CD4-positive, alpha-beta T cell treated with Interleukin-15 for 4 hours (primary cell): ENCODE measurements at regions not wholly inside any gene's neighbourhood (a gene's known extent, or its start where the extent isn't known, plus 50 kb on each side); places are given as distances from the start of the nearest gene placed in this dataset.
"Not testable (repeated sequence)": the region's sequence is repeated elsewhere in the genome, so short reads cannot be mapped to it uniquely, and the experiment has no call there.

ENCODE experiments used
- DNase-seq: peaks from one replicate; pipeline ENCODE4 v3.0.0-alpha.2; 2020; ENCODE audit warnings: low spot score

DNA sequence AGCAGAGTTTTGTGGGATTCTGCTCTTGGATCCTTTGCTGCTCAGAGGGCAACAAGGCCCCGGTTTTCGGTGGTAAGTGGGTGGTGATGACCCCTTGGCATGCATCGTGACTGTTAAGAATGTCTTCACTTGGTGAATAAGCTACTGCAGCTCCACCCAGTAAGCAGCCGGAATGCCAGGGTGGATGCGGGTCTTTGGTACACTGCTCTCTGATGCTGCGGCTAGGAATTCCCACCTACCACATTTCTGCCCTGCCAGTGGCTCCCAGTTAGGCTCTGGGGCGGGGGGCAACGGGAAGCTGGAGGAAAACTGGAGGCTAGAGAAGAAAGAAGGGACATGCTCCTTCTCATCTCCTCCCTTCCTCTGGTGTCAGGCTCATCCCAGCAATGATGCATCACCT lies 180.4 kb upstream of the GALNT2 start:
- no peak for DNase-seq

DNA sequence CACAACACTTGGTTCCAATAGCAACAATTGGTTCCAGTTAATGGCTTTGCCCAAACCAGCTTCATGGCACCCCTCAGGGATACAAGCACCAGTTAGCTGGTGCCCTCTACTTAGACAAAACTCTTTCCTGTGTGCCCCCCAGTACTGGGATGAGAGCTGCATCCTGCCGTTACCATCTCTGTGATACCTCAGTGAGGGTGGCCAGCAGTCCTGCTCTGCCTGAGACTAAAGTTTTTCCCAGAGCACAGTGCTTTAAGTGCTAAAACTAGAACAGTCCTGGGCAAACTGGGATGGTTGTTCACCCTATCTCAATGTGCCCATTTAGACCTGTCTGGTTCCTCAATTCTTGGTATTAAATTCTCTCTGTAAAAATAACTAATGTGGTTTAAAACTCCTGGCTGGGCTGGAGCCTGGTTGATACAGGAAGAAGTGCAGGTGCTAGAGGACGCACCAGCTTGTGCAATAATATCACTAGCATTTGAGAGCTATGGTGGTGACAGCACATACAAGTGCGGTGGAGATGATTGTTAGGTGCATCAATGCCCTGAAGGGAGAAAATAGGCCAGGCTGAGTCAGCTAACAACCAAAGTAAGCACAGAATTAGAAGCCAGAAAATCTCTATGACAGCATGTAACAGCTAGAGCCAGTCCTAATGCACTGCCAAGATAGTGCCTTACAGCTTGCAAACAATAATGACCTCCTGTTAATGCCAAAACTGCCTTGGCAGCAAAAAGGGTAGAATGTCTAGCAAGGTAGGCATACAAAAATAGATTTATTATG lies 179.8 kb upstream of the GALNT2 start:
- no peak for DNase-seq

DNA sequence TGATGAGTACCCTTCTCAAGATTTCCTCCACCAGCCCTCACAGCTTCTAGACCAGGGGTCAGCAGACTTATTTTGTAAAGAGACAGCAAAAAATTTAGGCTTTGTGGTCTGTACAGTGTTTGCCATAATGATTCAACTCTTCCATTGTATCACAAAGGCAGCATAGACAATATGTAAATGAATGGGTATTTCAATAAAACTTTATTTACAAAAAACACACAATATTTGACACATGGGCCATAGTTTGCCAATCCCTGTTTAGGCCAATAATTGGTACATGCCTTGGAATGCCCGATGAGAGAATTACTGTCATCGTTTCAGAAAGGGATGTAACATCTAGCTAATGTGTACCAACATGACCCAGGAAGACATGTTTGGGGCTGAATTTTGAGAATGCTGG lies 178.9 kb upstream of the GALNT2 start:
- DNase-seq = no peak

DNA sequence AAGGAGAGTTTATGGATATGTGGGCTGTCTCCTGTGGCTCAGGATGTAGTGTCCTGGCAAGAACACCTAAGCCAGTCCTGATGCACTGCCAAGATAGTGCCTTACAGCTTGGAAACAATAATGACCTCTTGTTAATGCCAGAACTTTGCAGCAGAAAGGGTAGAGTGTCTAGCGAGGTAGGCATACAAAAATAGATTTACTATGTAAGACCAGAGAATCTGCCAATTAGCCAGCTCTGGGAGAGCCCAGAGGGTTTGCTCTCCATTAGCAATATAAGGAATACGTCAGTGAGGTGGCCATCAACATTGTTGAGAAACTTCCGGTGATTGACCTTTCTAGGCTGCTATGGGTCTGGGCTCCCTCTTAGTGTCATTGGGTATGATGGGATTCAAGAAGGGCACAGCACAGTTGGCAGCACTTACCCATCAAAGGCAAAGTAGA lies 178.5 kb upstream of the GALNT2 start:
- no peak for DNase-seq

DNA sequence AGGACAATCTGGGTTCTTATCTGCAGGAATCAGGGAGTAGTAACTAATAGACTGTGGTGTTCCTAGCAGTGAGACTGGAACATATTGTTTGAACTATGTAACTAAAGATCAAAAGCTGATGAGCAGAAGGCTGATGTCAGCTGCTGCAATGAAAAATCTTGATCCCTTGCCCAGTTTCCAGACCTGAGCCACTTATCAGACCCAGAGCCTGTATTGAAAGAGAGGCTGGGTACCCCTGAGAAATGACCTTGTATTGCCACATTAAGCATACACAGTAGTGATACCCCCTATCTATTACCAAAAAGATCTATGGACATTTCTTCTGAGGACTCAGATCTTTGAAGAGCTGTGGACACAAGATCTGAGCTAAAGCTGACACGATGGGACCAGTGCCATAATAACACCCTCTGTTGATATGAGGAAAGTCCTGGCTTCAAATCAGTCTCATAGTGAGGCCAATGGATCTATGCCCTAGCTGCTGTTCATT lies 178.0 kb upstream of the GALNT2 start:
- DNase-seq = no peak

DNA sequence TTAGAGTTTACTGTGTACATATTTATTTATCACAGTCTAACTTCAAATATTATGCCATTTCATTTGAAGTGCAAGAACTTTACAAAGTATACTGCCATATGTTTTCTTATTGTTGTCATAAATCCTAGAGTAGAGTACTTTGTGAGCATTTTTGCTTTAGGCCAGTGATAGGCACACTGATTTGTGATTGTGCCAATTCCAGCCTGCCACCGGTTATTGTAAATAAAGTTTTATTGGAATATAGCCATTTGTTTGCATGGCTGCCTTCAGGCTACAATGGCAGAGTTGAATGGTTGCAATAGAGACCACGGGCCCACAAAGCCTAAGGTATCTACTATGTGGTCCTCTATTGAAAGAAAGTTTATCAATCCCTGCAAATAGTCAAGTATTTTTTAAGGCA lies 175.8 kb upstream of the GALNT2 start:
- DNase-seq = no peak

DNA sequence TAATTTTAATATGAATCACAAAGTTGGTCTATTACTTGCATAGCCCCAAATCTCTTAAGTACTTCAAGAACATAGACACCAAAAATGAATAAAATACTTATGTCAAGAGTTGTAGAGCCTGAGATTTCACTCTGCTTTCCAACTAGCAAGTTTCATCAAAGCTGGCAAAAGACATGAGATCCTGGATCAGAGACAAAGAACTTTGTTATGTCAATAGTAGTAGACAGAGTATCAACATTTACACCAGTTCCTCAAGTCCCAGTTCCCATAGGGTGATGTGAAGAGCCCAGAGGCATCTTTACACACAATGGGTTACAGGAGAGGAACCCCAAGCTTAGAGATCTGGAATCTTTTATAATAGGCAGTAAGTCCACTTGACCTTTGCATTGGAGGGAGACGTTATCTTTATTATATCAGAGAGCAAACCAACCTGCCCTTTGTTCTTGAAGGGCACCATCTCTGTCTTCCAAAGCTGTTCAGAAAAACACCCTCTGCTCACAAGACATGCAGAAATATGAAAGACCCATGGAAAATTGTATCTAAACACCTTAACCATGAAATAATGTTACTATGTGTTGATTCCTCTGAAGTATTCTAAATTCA lies 174.4 kb upstream of the GALNT2 start:
- no peak for DNase-seq

DNA sequence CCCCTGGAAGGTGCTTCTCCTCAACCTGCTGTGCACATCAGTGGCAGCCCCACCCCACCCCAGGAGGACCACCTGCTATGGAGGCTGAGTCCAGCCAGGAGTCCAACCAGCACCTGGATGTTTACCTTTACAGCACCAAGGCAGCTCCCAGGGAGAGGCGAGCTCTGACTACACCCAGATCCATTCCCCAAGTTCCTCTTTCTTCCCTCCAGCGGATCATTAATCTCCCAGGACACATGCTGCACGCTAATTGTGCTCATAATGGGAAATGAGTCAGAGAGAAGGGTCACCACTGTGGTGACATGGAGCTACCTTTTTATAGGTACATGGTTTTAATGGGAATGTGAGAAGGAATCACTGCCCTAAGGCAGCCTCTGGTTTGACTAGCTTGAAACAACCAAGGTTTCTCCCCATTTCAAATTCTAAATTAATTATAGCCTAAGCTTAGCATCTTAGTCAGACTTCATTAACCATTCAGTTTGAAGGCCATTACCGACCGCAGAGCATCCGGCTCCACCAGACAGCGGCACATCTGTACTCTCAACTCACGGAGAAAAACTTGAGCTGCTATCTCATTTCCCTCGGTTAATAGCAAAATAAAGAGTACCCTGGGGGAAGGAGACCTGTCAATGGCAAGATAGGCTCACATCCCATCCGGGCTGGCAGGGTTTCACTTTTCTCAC lies 173.1 kb upstream of the GALNT2 start:
- DNase-seq = no peak

DNA sequence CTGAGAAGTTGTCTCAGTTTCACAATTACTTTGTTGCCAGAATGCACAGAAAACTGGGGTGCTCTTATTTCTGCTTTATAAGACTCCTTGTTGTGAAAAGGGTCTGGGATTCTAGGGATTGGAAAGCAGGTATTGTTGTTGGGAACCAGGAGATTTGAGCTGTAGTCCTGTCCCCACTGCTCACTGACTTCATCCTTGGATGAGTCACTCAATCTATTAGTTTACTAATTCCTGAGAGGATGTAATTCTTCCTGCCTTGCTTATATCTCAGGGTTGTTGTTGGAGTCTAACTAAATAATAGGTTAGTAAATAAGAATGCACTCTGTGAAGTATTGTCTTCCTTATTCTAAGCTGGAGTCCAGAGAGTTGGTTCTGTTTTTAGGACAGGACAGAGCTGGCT lies 172.5 kb upstream of the GALNT2 start:
- DNase-seq = no peak

DNA sequence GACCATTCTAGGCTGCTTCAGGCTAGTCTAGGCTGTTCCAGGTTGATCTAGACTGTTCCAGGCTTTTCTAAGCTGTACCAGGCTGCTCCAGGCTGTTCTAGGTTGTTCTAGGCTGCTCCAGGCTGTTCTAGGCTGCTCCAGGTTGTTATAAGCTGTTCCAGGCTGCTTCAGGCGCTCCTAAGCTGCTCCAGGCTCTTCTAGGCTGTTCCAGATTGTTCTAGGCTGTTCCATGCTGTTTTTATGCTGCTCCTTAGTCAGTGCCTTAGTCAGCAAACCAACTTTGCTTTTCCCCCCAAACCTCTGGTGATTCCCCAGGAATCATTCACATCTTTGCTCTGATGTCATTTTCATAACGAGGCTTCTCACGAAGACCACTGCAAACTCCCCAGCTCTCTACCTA lies 171.4 kb upstream of the GALNT2 start:
- DNase-seq = no peak

DNA sequence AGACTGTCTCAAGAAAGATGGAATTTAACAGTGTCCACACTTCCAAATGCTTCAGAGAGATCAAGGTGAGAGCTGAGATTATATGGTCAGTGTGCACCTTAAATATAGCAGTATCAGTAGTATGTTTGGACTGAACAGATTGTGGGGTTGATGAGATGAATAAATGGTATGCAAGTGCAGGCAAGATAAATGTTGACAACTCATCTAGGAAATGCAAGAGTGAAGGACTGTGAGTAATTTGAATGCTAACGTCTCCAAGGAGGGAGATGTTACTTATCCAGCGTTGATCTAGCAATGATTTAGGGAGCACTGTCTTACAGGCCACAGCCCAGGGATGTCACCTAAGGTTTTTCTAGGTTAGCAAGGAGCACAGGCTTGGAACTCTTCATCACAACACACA lies 170.7 kb upstream of the GALNT2 start:
- no peak for DNase-seq

DNA sequence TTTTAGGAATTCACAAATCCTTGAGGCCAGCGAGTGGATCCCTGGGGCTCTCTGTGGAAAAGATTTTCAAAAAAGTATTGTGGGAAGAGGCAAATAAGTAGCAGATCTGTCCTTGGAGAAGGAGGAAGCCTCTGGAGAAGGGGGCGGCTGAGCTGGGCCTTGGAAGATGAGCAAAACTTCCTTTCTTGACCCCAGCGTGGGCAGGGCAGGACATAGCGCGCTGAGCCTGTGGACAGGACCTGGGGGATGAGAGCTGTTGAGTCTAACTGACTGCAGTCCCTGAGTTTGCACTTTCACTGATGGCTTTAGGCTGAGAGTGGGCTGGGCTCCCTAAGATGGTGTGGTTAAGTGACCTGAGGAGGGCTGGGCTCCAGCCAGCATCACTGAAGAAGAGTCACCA lies 170.2 kb upstream of the GALNT2 start:
- no peak for DNase-seq

DNA sequence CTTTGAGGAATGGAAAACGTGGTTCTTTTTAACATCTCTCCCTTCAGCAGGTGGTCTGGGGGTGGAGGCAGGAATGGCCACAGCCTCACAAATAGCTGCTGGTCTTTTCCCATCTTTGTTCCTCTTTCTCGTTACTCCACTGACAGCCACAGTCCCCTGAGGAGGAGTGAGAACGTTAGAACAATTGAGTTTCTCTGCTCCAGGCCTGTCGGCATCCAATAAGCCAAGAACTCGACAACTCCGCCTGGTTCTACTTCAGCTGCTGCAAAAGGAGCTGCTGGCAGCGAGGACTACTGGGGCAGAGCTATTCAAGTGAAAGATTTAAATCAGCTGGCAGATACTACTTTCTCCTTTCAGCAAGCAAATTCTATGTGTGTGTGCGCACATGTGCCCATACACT lies 169.5 kb upstream of the GALNT2 start:
- no peak for DNase-seq

DNA sequence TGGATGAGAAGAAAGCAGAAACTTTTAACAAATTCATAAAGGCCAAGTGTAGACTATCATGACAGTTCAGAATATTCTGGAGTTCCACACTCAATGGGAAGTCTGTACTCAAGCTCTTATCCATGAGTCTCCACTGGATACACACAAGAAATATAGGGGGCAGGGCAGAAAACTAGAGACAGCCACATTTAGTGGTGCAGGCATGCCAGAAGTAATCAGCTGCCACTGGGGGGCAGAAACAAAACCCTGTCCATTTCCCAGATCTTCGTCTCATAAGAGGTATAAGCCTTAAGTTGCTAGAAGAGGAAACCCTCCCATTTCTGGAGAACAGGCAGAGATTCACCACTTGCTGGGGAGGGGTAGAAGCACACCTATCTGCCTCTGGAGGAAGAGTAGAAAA lies 166.8 kb upstream of the GALNT2 start:
- DNase-seq = no peak

DNA sequence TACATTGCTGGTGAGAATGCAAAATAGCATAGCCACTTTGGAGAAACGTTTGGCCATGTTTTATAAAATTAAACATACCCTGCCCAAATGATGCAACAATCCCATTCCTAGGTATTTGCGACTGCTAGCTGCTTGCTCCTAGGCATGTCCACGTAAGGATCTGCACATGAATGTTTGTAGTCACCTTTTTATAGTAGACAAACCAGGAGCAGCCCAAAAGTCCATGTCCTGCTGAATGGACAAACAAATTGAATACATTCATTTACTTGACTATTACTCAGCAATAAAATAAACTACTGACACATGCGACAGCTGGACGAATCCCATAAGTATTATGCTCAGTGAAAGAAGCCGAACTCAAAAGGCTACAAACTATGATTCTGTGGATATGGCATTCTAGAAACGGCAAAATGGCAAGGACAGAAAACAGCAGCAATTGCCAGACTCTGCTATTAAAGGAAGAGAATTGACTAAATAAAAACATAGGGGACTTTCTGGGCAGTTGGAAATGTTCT lies 161.9 kb upstream of the GALNT2 start:
- no peak for DNase-seq

DNA sequence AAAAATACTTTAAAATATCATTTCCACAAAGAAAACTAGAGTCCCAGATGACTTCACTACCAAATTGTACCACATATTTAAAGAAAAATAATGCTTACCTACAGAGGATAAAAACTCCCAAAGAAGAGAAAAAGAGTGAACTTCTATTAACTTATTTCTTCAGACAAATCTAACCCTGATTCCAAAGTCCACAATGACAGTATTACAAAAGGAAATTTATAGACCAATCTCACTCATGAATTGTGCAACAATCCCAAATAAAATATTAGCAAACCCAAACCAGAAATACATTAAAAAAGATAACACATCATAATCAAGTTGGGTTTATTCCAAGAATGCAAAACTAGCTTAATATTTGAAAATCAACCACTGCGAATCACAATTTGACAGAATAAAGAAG lies 161.4 kb upstream of the GALNT2 start:
- DNase-seq = no peak

DNA sequence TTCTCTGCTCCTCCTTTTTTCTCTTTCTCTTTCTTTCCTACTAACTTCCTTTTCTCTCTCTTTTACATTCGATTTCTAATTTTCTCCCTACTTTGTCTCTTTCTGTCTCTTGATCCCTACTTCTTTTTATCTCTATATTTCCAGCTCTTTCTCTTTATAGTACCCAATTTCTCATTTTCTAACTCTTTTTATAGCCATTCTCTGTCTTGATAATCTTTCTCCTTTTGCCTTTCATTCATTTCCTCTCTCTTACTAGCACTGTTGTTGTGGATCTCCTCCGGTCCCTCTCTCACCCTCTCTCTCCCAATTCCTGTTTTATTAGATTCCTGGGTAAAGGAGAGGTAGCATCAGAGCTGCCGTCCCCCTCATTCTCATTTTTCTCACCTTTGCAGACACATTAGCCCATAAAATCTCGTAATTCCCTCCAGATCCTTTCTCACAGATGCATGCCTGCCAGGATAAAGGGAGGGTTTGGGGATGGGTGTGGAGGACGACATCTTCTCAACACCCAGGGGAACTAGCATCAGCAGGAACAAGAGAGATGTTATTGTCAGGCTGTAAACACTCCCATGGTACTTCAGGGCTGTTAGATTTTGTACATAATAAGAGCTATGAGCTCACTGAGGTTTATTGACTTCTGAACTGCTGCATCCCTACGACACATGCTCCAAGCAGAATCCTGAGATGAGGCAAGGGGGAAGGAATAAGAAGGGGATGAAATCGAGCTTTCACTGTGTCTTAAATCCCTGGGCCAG lies 159.0 kb upstream of the GALNT2 start:
- no peak for DNase-seq

DNA sequence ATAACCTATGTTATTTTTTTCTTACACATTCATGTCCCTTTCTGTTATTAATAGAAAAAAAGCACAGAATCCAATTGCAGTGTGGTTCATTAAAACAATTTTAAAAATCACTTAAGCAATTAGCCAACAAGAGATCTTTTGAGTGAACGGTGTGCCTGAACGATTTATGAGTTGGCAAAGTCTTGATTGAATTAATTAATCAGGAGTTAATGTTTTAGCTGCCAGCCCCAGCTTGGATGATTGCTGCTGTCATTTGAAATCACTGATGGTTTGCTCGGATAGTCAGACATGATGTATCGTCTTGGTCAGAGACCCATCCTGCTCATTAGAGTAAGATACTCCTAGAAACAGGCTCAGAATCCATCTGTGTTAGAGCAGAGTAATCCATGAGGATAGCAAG lies 158.3 kb upstream of the GALNT2 start:
- DNase-seq = no peak

DNA sequence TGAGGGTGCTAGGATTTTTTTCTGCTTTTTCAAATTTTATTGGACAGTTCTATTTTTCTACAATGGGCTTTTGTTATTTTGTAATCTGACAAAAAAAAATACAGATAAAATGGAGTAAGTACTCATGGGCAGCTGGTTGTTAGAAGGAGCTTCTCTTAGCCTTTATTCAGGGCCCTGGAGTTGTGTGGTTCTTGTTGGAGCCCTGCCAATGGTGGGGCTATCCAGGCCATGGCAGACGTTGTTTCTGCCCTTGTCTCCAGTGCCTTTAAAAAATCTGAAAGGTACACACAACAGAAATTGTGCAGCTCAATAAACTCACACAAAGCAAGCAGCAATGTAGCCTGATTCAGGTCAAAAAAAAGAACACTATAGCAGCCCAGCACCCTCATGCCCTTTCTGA lies 153.5 kb upstream of the GALNT2 start:
- no peak for DNase-seq

DNA sequence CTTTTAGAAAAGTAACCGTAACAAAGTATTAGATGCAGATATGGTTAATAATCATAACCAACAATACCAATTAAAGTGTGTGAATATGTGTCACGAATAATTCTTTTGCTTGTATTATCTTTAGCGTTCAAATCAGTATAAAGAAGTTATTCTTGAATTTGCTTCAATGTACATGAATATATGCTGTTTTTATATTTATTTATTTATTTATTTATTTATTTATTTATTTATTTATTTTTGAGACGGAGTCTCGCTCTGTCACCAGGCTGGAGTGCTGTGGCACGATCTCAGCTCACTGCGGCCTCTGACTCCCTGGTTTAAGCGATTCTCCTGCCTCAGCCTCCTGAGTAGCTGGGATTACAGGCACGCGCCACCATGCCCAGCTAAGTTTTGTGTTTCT lies 147.6 kb upstream of the GALNT2 start:
- DNase-seq = not testable (repeated sequence)

DNA sequence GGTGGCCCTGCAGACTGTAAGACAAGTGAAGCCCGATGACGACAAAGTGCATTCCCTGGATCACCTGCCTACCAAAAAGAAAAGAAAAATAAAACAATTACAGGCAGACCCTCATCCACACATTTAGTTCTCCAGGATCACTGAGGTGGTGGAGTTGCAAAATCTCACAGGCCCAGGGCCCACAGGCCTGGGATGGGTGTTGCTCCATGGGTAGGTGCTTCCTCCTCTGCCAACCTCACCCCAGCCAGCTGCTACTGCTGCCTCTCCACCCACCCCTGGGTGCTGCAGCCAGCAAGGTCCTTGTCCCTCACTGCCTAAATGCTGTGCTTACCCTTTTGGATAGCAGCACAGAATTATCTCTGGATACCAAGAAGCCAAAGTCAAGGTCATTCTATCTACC lies 146.4 kb upstream of the GALNT2 start:
- DNase-seq = no peak

DNA sequence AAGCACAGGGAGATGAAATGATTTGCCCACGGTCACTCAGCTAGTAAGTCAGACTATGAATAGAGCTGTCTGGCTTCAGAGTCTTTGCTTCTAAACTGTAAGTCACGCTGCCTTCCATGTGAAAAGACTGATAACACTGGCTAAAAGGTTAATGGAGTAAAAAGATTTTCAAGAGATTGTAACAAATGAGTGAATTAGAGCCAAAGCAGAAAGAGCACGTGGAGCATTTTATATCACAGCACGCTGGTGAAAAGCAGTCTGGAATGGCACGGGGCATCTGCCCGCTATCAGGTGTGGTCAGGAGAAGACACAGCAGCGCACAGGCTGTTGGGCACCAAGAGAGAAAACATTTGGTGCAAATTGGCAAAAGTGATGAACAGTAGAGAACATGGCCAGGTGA lies 144.8 kb upstream of the GALNT2 start:
- DNase-seq = no peak
